AG09319 (cell line): ENCODE measurements at regions not wholly inside any gene's neighbourhood (a gene's known extent, or its start where the extent isn't known, plus 50 kb on each side); places are given as distances from the start of the nearest gene placed in this dataset.

Experiments
- DNase-seq: peaks from one replicate; pipeline ENCODE4 v3.0.0-alpha.2; 2010; ENCODE audit warnings: low read depth; ENCODE audit errors: extremely low read depth
- CTCF ChIP-seq: IDR thresholded peaks from 2 replicates; pipeline ENCODE4 v1.5.1; 2011; ENCODE audit warnings: low read depth, mild to moderate bottlenecking, inconsistent platforms, low read length, moderate library complexity

DNA sequence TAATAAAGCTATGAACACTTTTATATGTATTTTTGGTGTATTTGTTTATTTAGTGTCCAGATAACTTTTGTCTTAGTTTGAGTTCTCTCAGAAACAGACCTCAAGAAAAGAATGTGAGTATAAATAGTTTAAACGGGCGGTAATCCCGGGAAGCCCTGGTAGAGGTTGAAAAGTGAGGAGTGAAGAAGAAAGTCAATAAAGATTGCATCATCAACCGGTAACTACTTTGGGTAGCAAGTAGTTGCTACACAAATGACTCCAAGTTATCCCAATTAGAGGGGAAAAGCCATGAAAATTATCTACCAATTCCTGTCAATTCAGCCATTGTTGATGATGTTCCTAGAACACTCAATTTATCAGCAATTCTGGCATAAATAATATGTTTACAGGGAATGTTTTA, 870.3 kb upstream of the RAG2 start:
- TF ChIP-seq CTCF: no peak

GRCh38 chr11:37465221-37465620, 867.2 kb upstream of the RAG2 start:
- TF ChIP-seq CTCF: no peak
- DNase-seq: no peak

More for the DNA sequence above, 870.3 kb upstream of the RAG2 start:
- no peak for DNase-seq

- no peak for TF ChIP-seq CTCF
- DNase-seq: no peak
Observed at GRCh38 chr11:37459456-37459855, 861.4 kb upstream of the RAG2 start.

- no peak for DNase-seq
- no peak for TF ChIP-seq CTCF
Observed at GRCh38 chr11:37456746-37457145, 858.7 kb upstream of the RAG2 start.

DNA sequence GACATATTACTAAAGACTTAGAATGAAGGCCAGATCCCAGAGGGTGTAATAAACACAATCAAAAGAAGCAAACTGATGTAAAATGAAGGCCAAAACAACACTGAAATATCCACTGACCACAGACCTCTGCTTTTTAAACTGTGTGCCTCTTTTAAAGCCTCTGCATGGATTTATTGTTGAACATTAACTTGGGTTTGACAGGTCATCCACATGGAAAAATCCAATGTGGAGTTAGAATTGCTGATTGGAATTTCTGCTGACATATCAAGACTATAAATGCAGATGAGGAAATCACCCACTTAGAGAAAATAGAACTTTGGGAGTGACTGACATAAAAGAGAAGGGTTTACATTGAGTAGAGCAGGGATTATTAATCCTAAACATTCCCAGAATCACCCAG, 853.9 kb upstream of the RAG2 start:
- DNase-seq: no peak
- no peak for TF ChIP-seq CTCF

DNA sequence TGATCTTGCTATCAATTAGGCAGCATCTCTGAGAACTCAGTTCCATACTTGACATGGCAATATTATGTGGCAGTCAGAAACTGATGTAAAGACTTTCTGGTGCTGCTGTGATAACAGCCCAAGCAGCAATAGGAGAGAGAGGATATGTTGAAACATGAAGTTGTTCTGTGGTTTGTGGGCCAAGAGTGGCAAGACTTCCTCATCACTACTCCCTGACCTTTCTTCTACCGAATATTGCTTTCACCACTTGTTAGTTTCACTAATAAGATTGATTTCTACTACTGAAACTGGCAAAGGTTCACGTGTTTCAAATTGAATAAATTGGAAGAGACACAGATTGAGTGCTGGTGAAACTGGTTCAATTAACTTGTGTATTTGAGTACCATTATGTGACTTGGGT, 852.6 kb upstream of the RAG2 start:
- no peak for TF ChIP-seq CTCF
- no peak for DNase-seq

GRCh38 chr11:37449146-37449545, 851.1 kb upstream of the RAG2 start:
- peak; percentile 19 for DNase-seq
- TF ChIP-seq CTCF: peak; percentile 40
